WTC11 (cell line): ENCODE measurements at regions not wholly inside any gene's neighbourhood (a gene's known extent, or its start where the extent isn't known, plus 50 kb on each side); places are given as distances from the start of the nearest gene placed in this dataset.

Experiments used
- CBFB ChIP-seq: sonication (generic); formaldehyde crosslinking; IDR thresholded peaks from 2 replicates; pipeline ENCODE4 v1.8.1; 2022; ENCODE audit warnings: mild to moderate bottlenecking, low read depth, missing genetic modification reagents
- MXD4 ChIP-seq: fragments of 250-450 bp; sonication (Bioruptor Pico); IDR thresholded peaks from 2 replicates; pipeline ENCODE4 v1.8.0; 2021; ENCODE audit warnings: mild to moderate bottlenecking, moderate library complexity, borderline replicate concordance
- SP1 ChIP-seq: sonication (generic); formaldehyde crosslinking; conservative IDR thresholded peaks from 2 replicates; pipeline ENCODE4 v1.8.1; 2022; ENCODE audit warnings: missing genetic modification reagents
- TF ChIP-seq, protein P1 (sequence below): fragments of 200-600 bp; IDR thresholded peaks from 2 replicates; pipeline ENCODE4 v1.8.0; 2022; ENCODE audit warnings: antibody characterized with exemption
- TF ChIP-seq, protein P2 (sequence below): sonication (generic); formaldehyde crosslinking; IDR thresholded peaks from 2 replicates; pipeline ENCODE4 v1.8.1; 2022; ENCODE audit warnings: mild to moderate bottlenecking, missing genetic modification reagents, moderate library complexity, borderline replicate concordance
- TF ChIP-seq, protein P3 (sequence below): sonication (generic); formaldehyde crosslinking; IDR thresholded peaks from 2 replicates; pipeline ENCODE4 v1.8.0; 2022; ENCODE audit warnings: mild to moderate bottlenecking, missing genetic modification reagents

DNA sequence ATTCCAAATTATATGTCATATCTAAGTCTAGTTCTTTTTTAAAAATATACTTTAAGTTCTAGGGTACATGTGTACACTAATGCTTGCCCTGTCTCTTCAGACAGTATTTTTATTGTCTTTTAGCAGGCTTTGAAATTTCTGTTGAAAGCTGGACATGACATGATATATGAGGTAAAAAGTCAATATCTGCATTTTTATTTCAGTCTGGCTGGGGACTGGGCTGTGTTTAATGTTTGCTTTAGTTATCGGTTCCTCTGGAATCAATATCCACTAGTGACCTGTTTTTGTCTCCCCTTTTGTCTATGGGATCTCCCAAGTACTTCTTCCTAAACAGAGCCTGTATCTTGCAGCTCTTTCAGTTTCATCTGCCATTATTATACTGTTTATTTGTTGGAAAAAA is 786.2 kb upstream of the GJE1 start:
- TF ChIP-seq MXD4 (no peak), SP1 (CRISPR knock-in tag) (no peak), CBFB (CRISPR knock-in tag) (no peak)
- TF ChIP-seq, protein P1, sequence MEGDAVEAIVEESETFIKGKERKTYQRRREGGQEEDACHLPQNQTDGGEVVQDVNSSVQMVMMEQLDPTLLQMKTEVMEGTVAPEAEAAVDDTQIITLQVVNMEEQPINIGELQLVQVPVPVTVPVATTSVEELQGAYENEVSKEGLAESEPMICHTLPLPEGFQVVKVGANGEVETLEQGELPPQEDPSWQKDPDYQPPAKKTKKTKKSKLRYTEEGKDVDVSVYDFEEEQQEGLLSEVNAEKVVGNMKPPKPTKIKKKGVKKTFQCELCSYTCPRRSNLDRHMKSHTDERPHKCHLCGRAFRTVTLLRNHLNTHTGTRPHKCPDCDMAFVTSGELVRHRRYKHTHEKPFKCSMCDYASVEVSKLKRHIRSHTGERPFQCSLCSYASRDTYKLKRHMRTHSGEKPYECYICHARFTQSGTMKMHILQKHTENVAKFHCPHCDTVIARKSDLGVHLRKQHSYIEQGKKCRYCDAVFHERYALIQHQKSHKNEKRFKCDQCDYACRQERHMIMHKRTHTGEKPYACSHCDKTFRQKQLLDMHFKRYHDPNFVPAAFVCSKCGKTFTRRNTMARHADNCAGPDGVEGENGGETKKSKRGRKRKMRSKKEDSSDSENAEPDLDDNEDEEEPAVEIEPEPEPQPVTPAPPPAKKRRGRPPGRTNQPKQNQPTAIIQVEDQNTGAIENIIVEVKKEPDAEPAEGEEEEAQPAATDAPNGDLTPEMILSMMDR: no peak
- TF ChIP-seq, protein P2, sequence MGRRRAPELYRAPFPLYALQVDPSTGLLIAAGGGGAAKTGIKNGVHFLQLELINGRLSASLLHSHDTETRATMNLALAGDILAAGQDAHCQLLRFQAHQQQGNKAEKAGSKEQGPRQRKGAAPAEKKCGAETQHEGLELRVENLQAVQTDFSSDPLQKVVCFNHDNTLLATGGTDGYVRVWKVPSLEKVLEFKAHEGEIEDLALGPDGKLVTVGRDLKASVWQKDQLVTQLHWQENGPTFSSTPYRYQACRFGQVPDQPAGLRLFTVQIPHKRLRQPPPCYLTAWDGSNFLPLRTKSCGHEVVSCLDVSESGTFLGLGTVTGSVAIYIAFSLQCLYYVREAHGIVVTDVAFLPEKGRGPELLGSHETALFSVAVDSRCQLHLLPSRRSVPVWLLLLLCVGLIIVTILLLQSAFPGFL: no peak
- TF ChIP-seq, protein P3, sequence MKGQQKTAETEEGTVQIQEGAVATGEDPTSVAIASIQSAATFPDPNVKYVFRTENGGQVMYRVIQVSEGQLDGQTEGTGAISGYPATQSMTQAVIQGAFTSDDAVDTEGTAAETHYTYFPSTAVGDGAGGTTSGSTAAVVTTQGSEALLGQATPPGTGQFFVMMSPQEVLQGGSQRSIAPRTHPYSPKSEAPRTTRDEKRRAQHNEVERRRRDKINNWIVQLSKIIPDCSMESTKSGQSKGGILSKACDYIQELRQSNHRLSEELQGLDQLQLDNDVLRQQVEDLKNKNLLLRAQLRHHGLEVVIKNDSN: no peak
